Immature natural killer cell (primary cell): ENCODE measurements at regions not wholly inside any gene's neighbourhood (a gene's known extent, or its start where the extent isn't known, plus 50 kb on each side); places are given as distances from the start of the nearest gene placed in this dataset.
"Not testable (repeated sequence)": the region's sequence is repeated elsewhere in the genome, so short reads cannot be mapped to it uniquely, and the experiment has no call there.

Source experiments
- DNase-seq, 3 donors: peaks; one replicate each; pipeline ENCODE4 v3.0.0; 2022; ENCODE audit warnings: mixed read lengths in 1 of 3
- H3K27ac Mint-ChIP-seq, 6 donors: one replicate each; pipeline ENCODE4 v1.8.0; 2020; ENCODE audit warnings: mixed read lengths in 6 of 6, mild to moderate bottlenecking in 5 of 6, inconsistent platforms in 4 of 6, moderate library complexity in 3 of 6
- H3K27me3 Mint-ChIP-seq, 3 donors: one replicate each; pipeline ENCODE4 v1.8.0; 2020 to 2021; ENCODE audit warnings: low read depth in 3 of 3, mild to moderate bottlenecking in 3 of 3, mixed read lengths in 3 of 3, moderate library complexity in 3 of 3, inconsistent platforms in 1 of 3
- H3K36me3 Mint-ChIP-seq, 3 donors: one replicate each; pipeline ENCODE4 v1.8.0; 2020; ENCODE audit warnings: mixed read lengths in 3 of 3, inconsistent platforms in 2 of 3, mild to moderate bottlenecking in 2 of 3
- H3K4me1 Mint-ChIP-seq, 2 donors: one replicate each; pipeline ENCODE4 v1.8.0; 2020; ENCODE audit warnings: inconsistent platforms in 2 of 2, mild to moderate bottlenecking in 2 of 2, mixed read lengths in 2 of 2, moderate library complexity in 1 of 2
- H3K4me3 Mint-ChIP-seq, 5 donors: one replicate each; pipeline ENCODE4 v1.8.0; 2020; ENCODE audit warnings: mild to moderate bottlenecking in 5 of 5, mixed read lengths in 5 of 5, inconsistent platforms in 3 of 5, moderate library complexity in 3 of 5
- H3K9me3 Mint-ChIP-seq, 6 donors: one replicate each; pipeline ENCODE4 v1.8.0; 2020; ENCODE audit warnings: mild to moderate bottlenecking in 6 of 6, mixed read lengths in 6 of 6, inconsistent platforms in 4 of 6, moderate library complexity in 3 of 6

- Mint-ChIP-seq H3K27ac (no peak overlapping the region), H3K4me1 (no peaks in the 10 kb centered on the region)
These were observed 388.5 kb upstream of the MIS18BP1 start for GRCh38 chr14:45641541-45641940.

GRCh38 chr14:45634651-45635441 is 381.8 kb upstream of the MIS18BP1 start:
- not testable (repeated sequence) for H3K27ac Mint-ChIP-seq, H3K4me3 Mint-ChIP-seq, H3K4me1 Mint-ChIP-seq, H3K27me3 Mint-ChIP-seq, H3K36me3 Mint-ChIP-seq, DNase-seq
- H3K9me3 Mint-ChIP-seq, result peaks cover 7 to 34% (median 19%) of the 10 kb centered on the region in 6 donors

More at GRCh38 chr14:45641541-45641940, 388.5 kb upstream of the MIS18BP1 start:
- DNase-seq, result no peak
- no peaks in the 10 kb centered on the region for H3K27me3 Mint-ChIP-seq
- no peak overlapping the region for H3K4me3 Mint-ChIP-seq
- H3K36me3 Mint-ChIP-seq, result peaks cover 0 to 8% (median 0%) of the 10 kb centered on the region in 3 donors
- peaks cover 14 to 49% (median 23%) of the 10 kb centered on the region in 6 donors for H3K9me3 Mint-ChIP-seq

- no peaks in the 10 kb centered on the region for H3K4me1 Mint-ChIP-seq
- DNase-seq, result no peak
- H3K27ac Mint-ChIP-seq, result no peak overlapping the region
- H3K4me3 Mint-ChIP-seq, result no peak overlapping the region
- H3K9me3 Mint-ChIP-seq, result peaks cover 7 to 32% (median 22%) of the 10 kb centered on the region in 6 donors
- peaks cover 0 to 8% (median 0%) of the 10 kb centered on the region in 3 donors for H3K36me3 Mint-ChIP-seq
- H3K27me3 Mint-ChIP-seq, result no peaks in the 10 kb centered on the region
These were observed 380.4 kb upstream of the MIS18BP1 start for GRCh38 chr14:45633220-45633984.

- Mint-ChIP-seq H3K4me1 (no peaks in the 10 kb centered on the region), H3K27ac (no peak overlapping the region)
These were observed 368.7 kb upstream of the MIS18BP1 start for GRCh38 chr14:45621731-45622130.

GRCh38 chr14:45619831-45620230 is 366.8 kb upstream of the MIS18BP1 start:
- no peaks in the 10 kb centered on the region for H3K27me3 Mint-ChIP-seq
- no peak for DNase-seq
- no peak overlapping the region for H3K4me3 Mint-ChIP-seq
- H3K9me3 Mint-ChIP-seq, result peaks cover 11 to 46% (median 15%) of the 10 kb centered on the region in 6 donors
- H3K4me1 Mint-ChIP-seq, result no peaks in the 10 kb centered on the region
- no peak overlapping the region for H3K27ac Mint-ChIP-seq
- no peaks in the 10 kb centered on the region for H3K36me3 Mint-ChIP-seq

More at GRCh38 chr14:45621731-45622130, 368.7 kb upstream of the MIS18BP1 start:
- peaks cover 9 to 50% (median 17%) of the 10 kb centered on the region in 6 donors for H3K9me3 Mint-ChIP-seq
- no peaks in the 10 kb centered on the region for H3K36me3 Mint-ChIP-seq
- no peak for DNase-seq
- no peak overlapping the region for H3K4me3 Mint-ChIP-seq
- H3K27me3 Mint-ChIP-seq, result peaks cover 0 to 2% (median 0%) of the 10 kb centered on the region in 3 donors

GRCh38 chr14:45610318-45610717 is 357.3 kb upstream of the MIS18BP1 start:
- H3K4me3 Mint-ChIP-seq, result no peak overlapping the region
- DNase-seq, result no peak
- peaks cover 0 to 2% (median 1%) of the 10 kb centered on the region in 3 donors for H3K27me3 Mint-ChIP-seq
- peaks cover 2 to 17% (median 8%) of the 10 kb centered on the region in 6 donors for H3K9me3 Mint-ChIP-seq
- no peak overlapping the region for H3K27ac Mint-ChIP-seq
- no peaks in the 10 kb centered on the region for H3K36me3 Mint-ChIP-seq
- no peaks in the 10 kb centered on the region for H3K4me1 Mint-ChIP-seq

GRCh38 chr14:45587142-45587541 is 334.1 kb upstream of the MIS18BP1 start:
- Mint-ChIP-seq H3K27me3 (peaks cover 0 to 1% (median 0%) of the 10 kb centered on the region in 3 donors), H3K9me3 (peaks cover 16 to 73% (median 38%) of the 10 kb centered on the region in 6 donors), H3K4me3 (no peak overlapping the region), H3K36me3 (peaks cover 0 to 7% (median 0%) of the 10 kb centered on the region in 3 donors), H3K27ac (no peak overlapping the region), H3K4me1 (no peaks in the 10 kb centered on the region)
- no peak for DNase-seq

GRCh38 chr14:45559626-45560025 is 306.6 kb upstream of the MIS18BP1 start:
- no peak overlapping the region for H3K27ac Mint-ChIP-seq
- no peaks in the 10 kb centered on the region for H3K4me1 Mint-ChIP-seq
- no peak overlapping the region for H3K4me3 Mint-ChIP-seq
- H3K9me3 Mint-ChIP-seq, result peaks cover 4 to 28% (median 16%) of the 10 kb centered on the region in 6 donors
- no peaks in the 10 kb centered on the region for H3K27me3 Mint-ChIP-seq
- H3K36me3 Mint-ChIP-seq, result no peaks in the 10 kb centered on the region
- DNase-seq, result no peak

- DNase-seq, result no peak
- Mint-ChIP-seq H3K36me3 (no peaks in the 10 kb centered on the region), H3K4me3 (no peak overlapping the region), H3K27me3 (no peaks in the 10 kb centered on the region), H3K27ac (no peak overlapping the region), H3K4me1 (no peaks in the 10 kb centered on the region), H3K9me3 (peaks cover 4 to 37% (median 18%) of the 10 kb centered on the region in 6 donors)
These were observed 305.2 kb upstream of the MIS18BP1 start for GRCh38 chr14:45558183-45558582.

- no peak overlapping the region for H3K27ac Mint-ChIP-seq
- H3K9me3 Mint-ChIP-seq, result peaks cover 13 to 36% (median 26%) of the 10 kb centered on the region in 6 donors
These were observed 301.0 kb upstream of the MIS18BP1 start for GRCh38 chr14:45553981-45554380.

GRCh38 chr14:45551240-45551820 is 298.3 kb upstream of the MIS18BP1 start:
- DNase-seq, H3K4me1 Mint-ChIP-seq, H3K36me3 Mint-ChIP-seq, H3K27me3 Mint-ChIP-seq, H3K27ac Mint-ChIP-seq, H3K4me3 Mint-ChIP-seq: not testable (repeated sequence)
- peaks cover 15 to 32% (median 25%) of the 10 kb centered on the region in 6 donors for H3K9me3 Mint-ChIP-seq

More at GRCh38 chr14:45553981-45554380, 301.0 kb upstream of the MIS18BP1 start:
- no peak overlapping the region for H3K4me3 Mint-ChIP-seq
- no peaks in the 10 kb centered on the region for H3K27me3 Mint-ChIP-seq
- no peaks in the 10 kb centered on the region for H3K4me1 Mint-ChIP-seq
- peaks cover 0 to 3% (median 0%) of the 10 kb centered on the region in 3 donors for H3K36me3 Mint-ChIP-seq
- DNase-seq, result no peak

- peaks cover 3 to 53% (median 29%) of the 10 kb centered on the region in 6 donors for H3K9me3 Mint-ChIP-seq
- peaks cover 0 to 3% (median 0%) of the 10 kb centered on the region in 3 donors for H3K36me3 Mint-ChIP-seq
- no peak overlapping the region for H3K27ac Mint-ChIP-seq
These were observed 278.0 kb upstream of the MIS18BP1 start for GRCh38 chr14:45531022-45531421.

GRCh38 chr14:45526715-45527549 is 273.9 kb upstream of the MIS18BP1 start:
- DNase-seq, result no peak
- H3K4me1 Mint-ChIP-seq, result no peaks in the 10 kb centered on the region
- H3K4me3 Mint-ChIP-seq, result no peak overlapping the region
- peaks cover 0 to 3% (median 0%) of the 10 kb centered on the region in 3 donors for H3K36me3 Mint-ChIP-seq
- H3K27me3 Mint-ChIP-seq, result peaks cover 0 to 7% (median 0%) of the 10 kb centered on the region in 3 donors
- peaks cover 7 to 43% (median 18%) of the 10 kb centered on the region in 6 donors for H3K9me3 Mint-ChIP-seq
- no peak overlapping the region for H3K27ac Mint-ChIP-seq

More at GRCh38 chr14:45531022-45531421, 278.0 kb upstream of the MIS18BP1 start:
- no peak overlapping the region for H3K4me3 Mint-ChIP-seq
- peaks cover 0 to 5% (median 0%) of the 10 kb centered on the region in 3 donors for H3K27me3 Mint-ChIP-seq
- no peak for DNase-seq
- H3K4me1 Mint-ChIP-seq, result no peaks in the 10 kb centered on the region
